ENCODE measurements at regions not wholly inside any gene's neighbourhood (a gene's known extent, or its start where the extent isn't known, plus 50 kb on each side); places are given as distances from the start of the nearest gene placed in this dataset.

- TF ChIP-seq POLR2A (IDR thresholded peaks at IDR 0.05) = no peak
- TF ChIP-seq CTCF (IDR thresholded peaks at IDR 0.05) = no peak
- TF ChIP-seq POLR2AphosphoS5 (IDR thresholded peaks at IDR 0.05) = no peak
- TF ChIP-seq EP300 (IDR thresholded peaks at IDR 0.05) = no peak
Measured at GRCh38 chr14:51545396-51545795, 106.3 kb upstream of the FRMD6 start.

All from sigmoid colon (tissue), 4 donors.